K562 (cell line): ENCODE measurements at regions not wholly inside any gene's neighbourhood (a gene's known extent, or its start where the extent isn't known, plus 50 kb on each side); places are given as distances from the start of the nearest gene placed in this dataset.

Source experiments
- BRF2 ChIP-seq: IDR thresholded peaks from 3 replicates; pipeline ENCODE4 v1.6.1; 2011; ENCODE audit warnings: borderline replicate concordance, mild to moderate bottlenecking; ENCODE audit not compliant: insufficient read length, insufficient read depth
- CBFB ChIP-seq: sonication (generic); formaldehyde crosslinking; IDR thresholded peaks from 2 replicates; pipeline ENCODE4 v1.4.0; 2020; ENCODE audit warnings: mild to moderate bottlenecking, missing genetic modification reagents
- CTCF ChIP-seq, 3 experiments: IDR thresholded peaks in 2 of 3; conservative IDR thresholded peaks in 1 of 3; 2 replicates each; pipeline ENCODE4 v1.5.1; 2011 to 2012; ENCODE audit warnings: low read length in 3 of 3, mild to moderate bottlenecking in 3 of 3, control low read depth in 2 of 3, improper control_type of control experiment in 1 of 3, inconsistent platforms in 1 of 3, low read depth in 1 of 3, mixed read lengths in 1 of 3, moderate library complexity in 1 of 3; ENCODE audit not compliant: insufficient read depth in 2 of 3
- NFYB ChIP-seq: IDR thresholded peaks from 2 replicates; pipeline ENCODE4 v1.6.1; 2011; ENCODE audit warnings: mild to moderate bottlenecking, moderate library complexity; ENCODE audit not compliant: insufficient read length; ENCODE audit errors: extremely low read depth
- TEAD2 ChIP-seq: fragments of 450-650 bp; IDR thresholded peaks from 2 replicates; pipeline ENCODE4 v1.6.1; 2016; ENCODE audit warnings: missing genetic modification characterization, control low read depth, missing compliant biosample characterization
- ZKSCAN1 ChIP-seq: fragments of 150-350 bp; IDR thresholded peaks from 2 replicates; pipeline ENCODE4 v1.6.1; 2016; ENCODE audit warnings: low read depth, low read length
- ZNF133 ChIP-seq: fragments of 250-450 bp; sonication (Bioruptor Pico); IDR thresholded peaks from 2 replicates; pipeline ENCODE4 v1.4.0; 2020; ENCODE audit warnings: mild to moderate bottlenecking
- ZNF384 ChIP-seq: IDR thresholded peaks from 2 replicates; pipeline ENCODE4 v1.6.1; 2012; ENCODE audit warnings: low read depth, low read length, improper control_type of control experiment
- TF ChIP-seq, protein P1 (sequence below): conservative IDR thresholded peaks from 2 replicates; pipeline ENCODE4 v1.6.1; 2011; ENCODE audit warnings: low read depth, mild to moderate bottlenecking, low read length; ENCODE audit not compliant: control insufficient read depth
- TF ChIP-seq, protein P2 (sequence below): sonication (generic); formaldehyde crosslinking; IDR thresholded peaks from 2 replicates; pipeline ENCODE4 v1.8.1; 2023; ENCODE audit warnings: mild to moderate bottlenecking, missing genetic modification reagents

DNA sequence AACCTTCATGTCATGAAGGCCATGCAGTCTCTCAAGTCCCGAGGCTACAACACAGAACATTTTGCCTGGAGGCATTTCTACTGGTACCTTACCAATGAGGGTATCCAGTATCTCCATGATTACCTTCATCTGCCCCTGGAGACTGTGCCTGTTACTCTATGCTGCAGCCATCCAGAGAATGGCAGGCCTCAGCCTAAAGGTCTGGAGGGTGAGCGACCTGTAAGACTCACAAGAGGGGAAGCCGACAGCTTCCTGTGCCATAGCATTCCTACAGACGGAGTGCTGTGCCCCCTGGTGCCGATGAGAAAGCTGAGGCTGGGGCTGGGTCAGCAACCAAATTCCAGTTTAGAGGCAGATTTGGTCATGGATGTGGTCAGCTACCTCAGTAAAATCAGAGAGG, 51.3 kb upstream of the CADPS start:
- TF ChIP-seq NFYB (no peak), TEAD2 (tag) (no peak), ZNF133 (CRISPR knock-in tag) (no peak), BRF2 (no peak), ZNF384 (no peak), ZKSCAN1 (no peak), CBFB (CRISPR knock-in tag) (no peak), CTCF (IDR thresholded peaks at IDR 0.05 in 2 of 3, conservative IDR thresholded peaks at IDR 0.05 in 1 of 3; ENCODE audit: insufficient read depth in 2 of 3, low read depth in 1 of 3, low read length in 3 of 3) (no peak)
- TF ChIP-seq, protein P1, sequence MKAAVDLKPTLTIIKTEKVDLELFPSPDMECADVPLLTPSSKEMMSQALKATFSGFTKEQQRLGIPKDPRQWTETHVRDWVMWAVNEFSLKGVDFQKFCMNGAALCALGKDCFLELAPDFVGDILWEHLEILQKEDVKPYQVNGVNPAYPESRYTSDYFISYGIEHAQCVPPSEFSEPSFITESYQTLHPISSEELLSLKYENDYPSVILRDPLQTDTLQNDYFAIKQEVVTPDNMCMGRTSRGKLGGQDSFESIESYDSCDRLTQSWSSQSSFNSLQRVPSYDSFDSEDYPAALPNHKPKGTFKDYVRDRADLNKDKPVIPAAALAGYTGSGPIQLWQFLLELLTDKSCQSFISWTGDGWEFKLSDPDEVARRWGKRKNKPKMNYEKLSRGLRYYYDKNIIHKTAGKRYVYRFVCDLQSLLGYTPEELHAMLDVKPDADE, result no peak
- TF ChIP-seq, protein P2, sequence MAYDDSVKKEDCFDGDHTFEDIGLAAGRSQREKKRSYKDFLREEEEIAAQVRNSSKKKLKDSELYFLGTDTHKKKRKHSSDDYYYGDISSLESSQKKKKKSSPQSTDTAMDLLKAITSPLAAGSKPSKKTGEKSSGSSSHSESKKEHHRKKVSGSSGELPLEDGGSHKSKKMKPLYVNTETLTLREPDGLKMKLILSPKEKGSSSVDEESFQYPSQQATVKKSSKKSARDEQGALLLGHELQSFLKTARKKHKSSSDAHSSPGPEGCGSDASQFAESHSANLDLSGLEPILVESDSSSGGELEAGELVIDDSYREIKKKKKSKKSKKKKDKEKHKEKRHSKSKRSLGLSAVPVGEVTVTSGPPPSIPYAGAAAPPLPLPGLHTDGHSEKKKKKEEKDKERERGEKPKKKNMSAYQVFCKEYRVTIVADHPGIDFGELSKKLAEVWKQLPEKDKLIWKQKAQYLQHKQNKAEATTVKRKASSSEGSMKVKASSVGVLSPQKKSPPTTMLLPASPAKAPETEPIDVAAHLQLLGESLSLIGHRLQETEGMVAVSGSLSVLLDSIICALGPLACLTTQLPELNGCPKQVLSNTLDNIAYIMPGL (CRISPR knock-in tag), result no peak
